ENCODE measurements at regions not wholly inside any gene's neighbourhood (a gene's known extent, or its start where the extent isn't known, plus 50 kb on each side); places are given as distances from the start of the nearest gene placed in this dataset.

- TF ChIP-seq POLR2AphosphoS5 (IDR thresholded peaks at IDR 0.05; ENCODE audit: low read depth, low read length) (no peak), SIN3A (IDR thresholded peaks at IDR 0.05; ENCODE audit: borderline replicate concordance, insufficient read depth, low read length) (no peak), TAF1 (IDR thresholded peaks at IDR 0.05; ENCODE audit: borderline replicate concordance, insufficient read depth, low read length) (no peak)
- TF ChIP-seq, protein P1, sequence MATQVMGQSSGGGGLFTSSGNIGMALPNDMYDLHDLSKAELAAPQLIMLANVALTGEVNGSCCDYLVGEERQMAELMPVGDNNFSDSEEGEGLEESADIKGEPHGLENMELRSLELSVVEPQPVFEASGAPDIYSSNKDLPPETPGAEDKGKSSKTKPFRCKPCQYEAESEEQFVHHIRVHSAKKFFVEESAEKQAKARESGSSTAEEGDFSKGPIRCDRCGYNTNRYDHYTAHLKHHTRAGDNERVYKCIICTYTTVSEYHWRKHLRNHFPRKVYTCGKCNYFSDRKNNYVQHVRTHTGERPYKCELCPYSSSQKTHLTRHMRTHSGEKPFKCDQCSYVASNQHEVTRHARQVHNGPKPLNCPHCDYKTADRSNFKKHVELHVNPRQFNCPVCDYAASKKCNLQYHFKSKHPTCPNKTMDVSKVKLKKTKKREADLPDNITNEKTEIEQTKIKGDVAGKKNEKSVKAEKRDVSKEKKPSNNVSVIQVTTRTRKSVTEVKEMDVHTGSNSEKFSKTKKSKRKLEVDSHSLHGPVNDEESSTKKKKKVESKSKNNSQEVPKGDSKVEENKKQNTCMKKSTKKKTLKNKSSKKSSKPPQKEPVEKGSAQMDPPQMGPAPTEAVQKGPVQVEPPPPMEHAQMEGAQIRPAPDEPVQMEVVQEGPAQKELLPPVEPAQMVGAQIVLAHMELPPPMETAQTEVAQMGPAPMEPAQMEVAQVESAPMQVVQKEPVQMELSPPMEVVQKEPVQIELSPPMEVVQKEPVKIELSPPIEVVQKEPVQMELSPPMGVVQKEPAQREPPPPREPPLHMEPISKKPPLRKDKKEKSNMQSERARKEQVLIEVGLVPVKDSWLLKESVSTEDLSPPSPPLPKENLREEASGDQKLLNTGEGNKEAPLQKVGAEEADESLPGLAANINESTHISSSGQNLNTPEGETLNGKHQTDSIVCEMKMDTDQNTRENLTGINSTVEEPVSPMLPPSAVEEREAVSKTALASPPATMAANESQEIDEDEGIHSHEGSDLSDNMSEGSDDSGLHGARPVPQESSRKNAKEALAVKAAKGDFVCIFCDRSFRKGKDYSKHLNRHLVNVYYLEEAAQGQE (IDR thresholded peaks at IDR 0.05; ENCODE audit: insufficient read depth in 1 of 2, low read depth in 2 of 2, low read length in 2 of 2): no peak
Measured at GRCh38 chr6:14754751-14755513, 490.9 kb upstream of the JARID2 start.
